ENCODE measurements at regions not wholly inside any gene's neighbourhood (a gene's known extent, or its start where the extent isn't known, plus 50 kb on each side); places are given as distances from the start of the nearest gene placed in this dataset.

DNA sequence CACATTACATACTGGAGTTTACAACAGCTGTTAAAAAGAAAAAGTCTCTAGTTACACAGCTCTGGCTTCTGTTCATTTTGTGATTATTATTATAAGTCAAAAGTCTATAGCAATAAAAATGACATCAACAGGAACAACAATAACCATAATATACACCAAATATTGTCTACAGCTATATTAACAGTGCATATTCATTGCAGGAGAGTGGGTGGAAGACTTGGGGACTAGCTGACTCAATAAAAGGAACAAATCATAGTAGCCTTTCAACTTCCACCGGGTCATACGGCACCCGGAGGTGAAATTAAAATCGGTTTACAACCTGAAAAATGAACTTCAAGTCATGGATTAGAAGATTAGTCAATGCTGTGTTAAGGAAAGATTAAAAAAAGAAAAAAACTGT, 642.1 kb downstream of the SATB2 start:
- no peak overlapping the region for H2AFZ ChIP-seq (ENCODE audit: low read depth, low read length)
- H3K36me3 ChIP-seq (ENCODE audit: control insufficient read depth, insufficient read depth, low read length) = no peaks in the 10 kb centered on the region
- no peak for TF ChIP-seq NFE2L1 (tag; IDR thresholded peaks at IDR 0.05; ENCODE audit: borderline replicate concordance, low read depth)
- no peak for TF ChIP-seq ETV1 (tag; conservative IDR thresholded peaks at IDR 0.05; ENCODE audit: low read depth)
- no peak for TF ChIP-seq ZNF12 (CRISPR knock-in tag; IDR thresholded peaks at IDR 0.05)
- TF ChIP-seq ZNF224 (CRISPR knock-in tag; IDR thresholded peaks at IDR 0.05) = no peak
- TF ChIP-seq GABPB2 (CRISPR knock-in tag; conservative IDR thresholded peaks at IDR 0.05) = no peak
- no peak for TF ChIP-seq ZNF780A (CRISPR knock-in tag; IDR thresholded peaks at IDR 0.05)
- no peak for TF ChIP-seq SRF (CRISPR knock-in tag; IDR thresholded peaks at IDR 0.05)
- TF ChIP-seq, protein P1, sequence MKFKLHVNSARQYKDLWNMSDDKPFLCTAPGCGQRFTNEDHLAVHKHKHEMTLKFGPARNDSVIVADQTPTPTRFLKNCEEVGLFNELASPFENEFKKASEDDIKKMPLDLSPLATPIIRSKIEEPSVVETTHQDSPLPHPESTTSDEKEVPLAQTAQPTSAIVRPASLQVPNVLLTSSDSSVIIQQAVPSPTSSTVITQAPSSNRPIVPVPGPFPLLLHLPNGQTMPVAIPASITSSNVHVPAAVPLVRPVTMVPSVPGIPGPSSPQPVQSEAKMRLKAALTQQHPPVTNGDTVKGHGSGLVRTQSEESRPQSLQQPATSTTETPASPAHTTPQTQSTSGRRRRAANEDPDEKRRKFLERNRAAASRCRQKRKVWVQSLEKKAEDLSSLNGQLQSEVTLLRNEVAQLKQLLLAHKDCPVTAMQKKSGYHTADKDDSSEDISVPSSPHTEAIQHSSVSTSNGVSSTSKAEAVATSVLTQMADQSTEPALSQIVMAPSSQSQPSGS (CRISPR knock-in tag; IDR thresholded peaks at IDR 0.05) = no peak
- no peak for TF ChIP-seq ASH1L (IDR thresholded peaks at IDR 0.05; ENCODE audit: borderline replicate concordance, low read depth, partially characterized antibody)
- no peak for TF ChIP-seq BRF1 (IDR thresholded peaks at IDR 0.05; ENCODE audit: borderline replicate concordance, extremely low read depth, insufficient read length)
- TF ChIP-seq ESRRB (CRISPR knock-in tag; IDR thresholded peaks at IDR 0.05; ENCODE audit: borderline replicate concordance) = no peak
- no peak for TF ChIP-seq KDM4B (IDR thresholded peaks at IDR 0.05; ENCODE audit: borderline replicate concordance in 2 of 2, low read depth in 1 of 2)
- no peak for TF ChIP-seq ETS2 (tag; IDR thresholded peaks at IDR 0.05; ENCODE audit: borderline replicate concordance, poor library complexity, severe bottlenecking)
- no peak for TF ChIP-seq MXI1 (IDR thresholded peaks at IDR 0.05; ENCODE audit: low read depth, low read length)
- TF ChIP-seq, protein P2, sequence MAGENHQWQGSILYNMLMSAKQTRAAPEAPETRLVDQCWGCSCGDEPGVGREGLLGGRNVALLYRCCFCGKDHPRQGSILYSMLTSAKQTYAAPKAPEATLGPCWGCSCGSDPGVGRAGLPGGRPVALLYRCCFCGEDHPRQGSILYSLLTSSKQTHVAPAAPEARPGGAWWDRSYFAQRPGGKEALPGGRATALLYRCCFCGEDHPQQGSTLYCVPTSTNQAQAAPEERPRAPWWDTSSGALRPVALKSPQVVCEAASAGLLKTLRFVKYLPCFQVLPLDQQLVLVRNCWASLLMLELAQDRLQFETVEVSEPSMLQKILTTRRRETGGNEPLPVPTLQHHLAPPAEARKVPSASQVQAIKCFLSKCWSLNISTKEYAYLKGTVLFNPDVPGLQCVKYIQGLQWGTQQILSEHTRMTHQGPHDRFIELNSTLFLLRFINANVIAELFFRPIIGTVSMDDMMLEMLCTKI (IDR thresholded peaks at IDR 0.05; ENCODE audit: partially characterized antibody) = no peak
- no peak overlapping the region for H3K9ac ChIP-seq (ENCODE audit: insufficient read depth in 1 of 2, low read depth in 2 of 2, low read length in 2 of 2)
- no peaks in the 10 kb centered on the region for H3K27me3 ChIP-seq (ENCODE audit: control insufficient read depth in 2 of 2, insufficient read depth in 2 of 2, low read length in 2 of 2)
- H3K9me1 ChIP-seq (ENCODE audit: control insufficient read depth, insufficient read depth, low read length) = no peaks in the 10 kb centered on the region
- ChIA-PET CTCF (ENCODE audit: low intra/inter-chr PET ratio) (no interaction called here), POLR2A (no interaction called here)
- ATAC-seq (no peak), DNase-seq (ENCODE audit: extremely low read depth in 1 of 4, low spot score in 3 of 4) (no peak), FAIRE-seq (no peak)
- H3K79me2 ChIP-seq (ENCODE audit: control insufficient read depth, insufficient read depth, low read length) = no peaks in the 10 kb centered on the region
- intact Hi-C loops (cut with micrococcal nuclease) (no loop called here), in situ Hi-C loops (cut with MboI) (no loop called here)
- BruUV-seq (replicated peaks) = no TSS peak
- no peaks in the 10 kb centered on the region for H4K20me1 ChIP-seq (replicated peaks; ENCODE audit: control insufficient read depth, insufficient read depth, low read length)
- 0% methylated on average over 4 of the region's 4 CpGs for WGBS (ENCODE audit: insufficient coverage, low coverage, missing lambda C conversion rate)
- no peaks in the 10 kb centered on the region for H3K4me1 ChIP-seq (replicated peaks in 1 of 2; ENCODE audit: control insufficient read depth in 2 of 2, insufficient read depth in 2 of 2, low read length in 2 of 2)
- no peak overlapping the region for H3K4me3 ChIP-seq
- H3K27ac ChIP-seq (ENCODE audit: extremely low read depth, low read depth, low read length) = no peak overlapping the region
- H3K9me3 ChIP-seq (replicated peaks; ENCODE audit: control insufficient read depth, insufficient read depth, low read depth, low read length) = no peaks in the 10 kb centered on the region
- H3K4me2 ChIP-seq (ENCODE audit: insufficient read depth, low read length) = no peak overlapping the region
